RKO (cell line): ENCODE measurements at regions not wholly inside any gene's neighbourhood (a gene's known extent, or its start where the extent isn't known, plus 50 kb on each side); places are given as distances from the start of the nearest gene placed in this dataset.

ENCODE experiments used
- DNase-seq: peaks from one replicate; pipeline ENCODE4 v3.0.0-alpha.2; 2016; ENCODE audit warnings: low spot score

DNA sequence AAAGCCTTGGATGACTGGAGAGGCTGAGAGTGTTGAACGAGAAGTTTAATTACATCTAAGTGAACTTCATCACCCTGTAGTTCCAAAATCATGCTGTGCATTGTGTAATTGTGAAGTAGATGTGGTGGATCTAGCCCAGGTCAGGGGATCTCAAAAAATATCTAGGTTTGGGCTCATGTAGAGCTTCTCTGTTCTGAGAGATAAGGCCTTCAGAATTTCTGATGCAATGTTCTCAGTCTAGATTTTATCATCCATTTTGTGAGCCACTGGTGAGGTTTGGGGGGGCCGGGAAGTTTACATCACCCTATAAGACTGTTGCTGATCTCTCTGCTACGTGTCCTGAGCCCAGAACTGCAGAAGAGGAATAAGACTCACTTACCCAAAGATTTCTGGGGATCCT is 719.4 kb downstream of the SOCS6 start:
- DNase-seq = no peak

DNA sequence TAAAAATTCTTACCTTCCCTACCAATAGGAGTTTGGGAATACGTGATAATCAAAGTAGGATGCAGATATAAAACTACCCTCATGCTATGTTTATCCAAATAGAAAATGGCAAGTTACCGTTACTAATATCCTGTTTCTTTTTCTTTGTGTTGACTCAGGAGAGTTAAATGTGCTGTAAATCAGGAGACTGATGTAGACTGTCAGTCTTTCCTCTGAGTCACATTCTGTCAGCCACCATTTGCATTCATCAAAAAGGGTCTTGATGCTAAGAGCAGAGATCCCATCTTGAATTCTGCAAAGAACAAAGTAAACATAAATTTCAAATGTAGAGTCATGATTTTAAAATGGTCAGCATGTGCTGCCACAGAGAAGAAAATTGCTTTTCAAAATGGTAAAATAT is 712.8 kb downstream of the SOCS6 start:
- DNase-seq = peak; percentile 12

DNA sequence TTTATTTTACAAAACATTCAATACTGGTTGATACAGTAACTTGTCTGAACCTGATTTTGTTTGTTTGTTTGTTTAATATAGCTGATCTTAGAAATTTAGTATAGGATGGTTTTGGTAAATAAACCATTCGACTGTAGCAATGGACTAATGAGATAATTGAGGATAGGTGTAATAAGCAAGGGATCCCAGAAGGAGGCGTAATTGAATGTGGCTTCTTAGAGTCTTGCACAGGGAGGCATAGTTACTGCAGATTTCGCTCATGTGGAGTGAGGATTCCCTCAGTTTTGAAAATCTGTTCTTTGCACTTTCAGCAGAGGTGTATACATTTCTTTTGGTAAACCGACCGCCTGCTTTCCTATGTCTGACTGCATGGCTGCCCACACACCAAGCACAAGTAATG is 709.6 kb downstream of the SOCS6 start:
- DNase-seq = no peak

DNA sequence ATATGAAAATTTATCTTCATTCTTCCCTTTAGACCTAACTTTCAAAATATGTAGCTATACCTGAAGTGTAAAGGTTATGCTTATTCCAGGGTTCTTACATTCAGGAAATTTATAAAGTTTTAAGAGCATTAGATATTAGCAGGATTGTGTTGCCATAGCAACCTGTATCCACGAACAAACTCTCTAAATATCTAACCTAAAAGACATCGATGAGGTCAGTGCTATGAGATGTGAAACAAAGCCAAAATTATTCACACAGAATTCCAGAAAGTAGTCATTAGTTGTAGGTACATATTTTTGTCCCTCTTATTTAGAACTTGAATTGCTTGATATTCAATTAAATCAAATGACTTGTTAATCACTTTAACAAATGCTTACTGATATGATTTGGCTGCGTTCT is 705.3 kb downstream of the SOCS6 start:
- DNase-seq = no peak

DNA sequence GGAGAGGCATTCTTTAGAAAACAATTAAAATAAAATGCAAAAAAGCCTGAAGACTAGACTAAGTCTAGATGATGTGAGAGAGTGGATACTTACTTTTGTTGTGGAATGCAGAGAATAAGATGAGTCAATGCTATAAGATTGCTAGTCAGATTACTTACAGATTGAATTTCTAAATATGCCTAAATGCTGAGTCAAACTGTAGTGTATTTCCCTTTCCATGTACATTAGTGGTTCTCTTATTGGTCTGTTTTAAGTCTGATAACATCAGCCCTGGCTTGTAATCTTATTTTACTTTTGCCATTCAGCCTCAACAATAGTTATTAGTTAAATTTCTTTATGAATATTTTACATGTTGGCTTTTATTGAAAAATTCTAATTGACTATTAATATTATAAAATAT is 702.7 kb downstream of the SOCS6 start:
- no peak for DNase-seq

DNA sequence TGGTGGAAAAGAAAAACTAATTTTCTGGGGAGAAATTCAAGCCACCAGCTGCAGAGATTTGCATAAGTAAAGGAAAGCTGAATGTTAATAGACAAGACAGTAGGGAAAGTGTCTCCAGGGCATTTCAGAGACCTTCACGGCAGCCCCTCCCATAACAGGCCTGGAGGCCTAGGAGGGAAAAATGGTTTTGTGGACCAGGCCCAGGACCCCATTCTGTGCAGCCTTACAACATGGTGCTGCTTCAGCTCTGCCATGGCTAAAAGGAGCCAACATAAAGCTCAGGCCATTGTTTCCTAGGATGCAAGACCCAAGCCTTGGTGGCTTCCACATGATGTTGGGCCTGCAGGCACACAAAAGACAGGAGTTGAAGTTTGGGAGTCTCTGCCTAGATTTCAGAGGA is 697.1 kb downstream of the SOCS6 start:
- DNase-seq = no peak

DNA sequence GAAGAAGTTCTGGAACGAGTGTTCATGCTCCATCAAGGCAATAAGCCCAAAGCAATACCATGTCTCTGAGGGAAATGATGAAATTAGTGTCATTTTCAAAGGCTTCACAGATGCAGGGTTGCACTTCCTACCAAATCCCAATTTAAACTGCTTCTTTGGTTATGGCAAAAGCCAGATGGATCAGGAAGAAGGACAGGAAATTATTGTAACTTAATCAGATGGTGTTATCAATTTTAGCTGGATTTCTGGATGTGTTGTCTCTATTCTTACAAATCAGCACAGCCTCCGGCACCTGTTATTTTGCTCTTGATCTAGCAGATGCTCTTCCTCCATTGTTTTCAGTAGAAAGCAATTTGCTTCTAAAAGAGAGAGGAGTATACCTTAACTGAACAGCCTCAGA is 693.4 kb downstream of the SOCS6 start:
- DNase-seq = no peak

DNA sequence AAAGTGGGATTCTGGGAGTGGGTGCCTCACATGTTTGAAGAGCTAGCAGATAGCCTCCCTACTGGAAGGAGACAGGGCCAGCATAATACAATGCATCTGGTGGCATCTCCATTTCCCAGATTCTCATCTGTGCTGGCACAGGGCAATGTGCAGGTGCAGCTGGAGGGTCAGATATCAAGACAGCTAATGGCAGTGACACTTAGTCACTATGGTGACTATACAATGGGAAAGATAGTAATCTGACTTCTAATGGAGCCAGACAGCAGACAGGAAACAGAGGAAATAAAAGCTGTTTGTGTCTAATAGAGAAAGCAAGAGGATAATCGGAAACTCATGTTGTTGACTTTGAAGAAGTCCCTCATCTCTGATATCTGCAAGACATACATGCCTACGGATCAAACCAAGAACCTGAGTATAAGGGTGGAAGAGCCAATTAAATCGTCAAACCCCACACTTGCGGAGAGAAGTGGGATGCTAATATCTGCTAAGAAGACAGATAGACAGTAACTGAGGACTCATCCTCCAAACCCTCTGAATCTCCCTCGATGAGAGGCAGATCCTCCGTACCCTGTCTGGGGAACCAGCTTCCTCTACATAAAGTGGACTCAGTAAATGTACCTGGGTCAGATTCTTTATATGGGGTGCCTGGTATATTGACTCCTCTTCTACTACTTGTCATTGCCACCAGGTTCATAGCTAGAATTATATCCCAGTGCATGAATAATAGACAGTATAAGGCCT is 692.7 kb downstream of the SOCS6 start:
- DNase-seq = no peak

DNA sequence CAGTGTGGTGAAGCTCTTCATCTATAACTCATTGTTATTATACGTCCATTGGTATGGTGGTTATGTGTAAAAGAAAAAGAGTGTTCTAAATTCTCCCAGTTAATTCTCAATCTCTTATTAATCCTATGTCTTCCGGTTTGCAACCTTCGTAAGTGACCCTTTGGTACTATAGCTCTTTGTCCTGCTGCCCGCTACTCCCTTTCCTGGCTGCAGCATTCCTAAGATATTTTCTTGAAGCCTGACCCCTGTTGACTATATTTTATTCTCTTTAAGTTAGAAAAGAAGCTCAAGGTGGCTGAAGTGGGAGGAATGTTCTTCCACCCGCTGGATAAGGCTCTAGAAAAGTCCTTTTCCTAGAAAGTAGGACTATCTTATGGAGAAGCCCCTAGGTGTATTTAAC is 684.8 kb downstream of the SOCS6 start:
- no peak for DNase-seq

DNA sequence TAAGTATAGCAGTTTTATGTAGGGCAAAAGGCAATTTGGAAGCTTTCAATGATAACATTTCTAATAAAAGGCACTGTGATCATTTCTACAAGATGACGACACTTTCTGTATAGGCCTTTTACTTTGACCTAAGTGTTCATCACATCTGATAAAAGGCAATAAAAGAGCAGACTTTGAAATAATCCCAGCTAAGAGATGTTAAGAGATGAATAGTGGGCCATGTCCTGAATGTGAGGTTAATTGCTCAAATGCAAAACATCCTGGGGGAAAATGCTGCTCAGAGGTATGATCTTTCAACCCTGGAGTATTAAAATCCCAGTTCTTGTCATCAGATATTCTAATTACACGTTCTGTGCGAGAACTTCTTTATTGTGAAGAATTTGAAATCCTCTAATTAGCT is 677.6 kb downstream of the SOCS6 start:
- DNase-seq = no peak

DNA sequence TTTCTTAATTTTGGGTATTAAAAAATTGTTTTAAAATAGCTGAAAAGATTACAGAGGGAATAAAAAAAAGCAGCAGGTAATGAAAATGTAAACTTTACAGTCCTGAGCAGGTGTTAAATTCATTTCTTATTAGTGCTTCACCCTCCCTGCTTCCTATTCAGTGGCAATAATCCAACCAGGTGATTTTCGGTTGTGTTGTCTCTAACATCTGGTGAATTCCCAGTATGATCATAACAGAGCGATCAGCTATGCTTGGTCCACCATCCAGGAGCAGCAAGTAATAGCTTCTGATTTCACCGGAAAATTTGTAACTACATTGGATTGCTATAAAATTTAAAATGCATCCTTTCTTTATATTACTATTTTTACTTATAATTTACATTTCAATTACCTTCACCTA is 673.1 kb downstream of the SOCS6 start:
- DNase-seq = no peak

DNA sequence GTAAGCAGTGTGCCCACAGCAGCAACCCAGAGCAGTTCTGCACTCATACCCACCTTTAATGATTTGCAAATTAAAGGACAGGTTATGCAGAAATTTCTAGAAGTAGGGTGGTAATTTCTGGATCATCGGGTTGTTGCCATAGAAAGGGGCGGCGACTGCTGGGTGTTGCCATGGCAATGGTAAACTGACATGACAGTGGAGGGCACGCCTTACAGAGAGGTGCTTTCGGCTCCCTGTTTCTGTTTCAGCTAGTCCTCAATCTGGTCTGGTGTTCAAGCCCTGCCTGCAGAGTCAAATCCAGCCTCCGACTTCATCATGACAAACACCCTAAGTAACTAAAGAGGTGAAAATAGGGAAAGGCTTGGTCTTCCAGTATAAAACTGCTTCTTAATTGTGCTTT is 667.7 kb downstream of the SOCS6 start:
- no peak for DNase-seq

DNA sequence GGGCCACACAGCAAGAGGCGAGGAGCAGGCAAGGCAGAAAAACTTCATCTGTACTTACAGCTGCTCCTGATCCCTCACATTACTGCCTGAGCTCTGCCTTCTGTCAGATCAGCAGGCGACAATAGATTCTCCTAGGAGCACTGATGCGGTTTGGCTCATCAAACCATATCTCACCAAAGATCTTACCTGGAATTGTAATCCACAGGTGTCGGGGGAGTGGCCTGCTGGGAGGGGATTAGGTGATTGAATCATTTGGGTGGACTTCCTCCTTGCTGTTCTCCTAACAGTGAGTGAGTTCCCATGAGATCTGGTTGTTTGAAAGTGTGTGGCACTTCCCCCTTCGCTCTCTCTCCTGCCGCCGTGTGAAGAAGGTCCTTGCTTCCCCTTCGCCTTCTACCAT is 647.3 kb downstream of the SOCS6 start:
- no peak for DNase-seq

DNA sequence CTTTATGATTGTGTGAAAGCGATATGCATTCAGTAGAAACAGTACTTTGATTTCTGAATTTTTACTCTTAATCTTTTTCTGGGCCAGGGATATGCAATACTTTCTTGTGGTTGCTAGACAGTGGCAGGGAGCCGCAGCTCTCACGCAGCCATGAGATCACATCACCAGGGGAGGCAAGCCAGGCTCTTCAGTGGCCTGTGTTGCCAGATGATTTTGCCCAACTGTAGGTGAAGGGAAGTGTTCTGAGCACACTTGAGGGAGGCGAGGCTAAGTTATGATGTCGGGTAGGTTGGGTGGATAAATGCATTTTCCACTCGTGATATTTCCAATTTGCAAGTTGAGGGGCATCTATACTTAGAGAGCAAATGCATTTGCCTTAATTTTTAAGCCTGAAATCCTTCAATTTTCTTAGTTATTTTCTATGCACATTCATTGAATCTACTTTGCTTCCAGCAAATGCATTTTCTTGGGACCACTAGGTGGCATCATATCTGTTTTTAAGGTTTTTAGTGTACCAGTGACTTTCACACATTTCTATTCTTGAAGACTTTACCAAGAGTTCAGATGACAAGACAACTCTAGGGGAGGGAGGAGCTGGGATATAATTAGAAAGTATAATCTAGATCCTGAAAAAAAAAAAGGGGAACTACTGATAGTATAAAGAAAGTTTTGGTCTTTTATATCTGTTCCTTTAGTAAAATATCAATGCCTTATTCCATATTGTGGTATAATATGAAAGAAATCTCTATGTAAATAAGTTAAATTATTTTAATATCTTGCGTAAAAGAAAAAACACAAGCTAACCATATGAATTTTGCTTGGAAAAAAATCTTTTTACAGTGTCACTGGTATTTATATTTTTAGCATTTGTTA is 643.3 kb downstream of the SOCS6 start:
- DNase-seq = peak; percentile 65

DNA sequence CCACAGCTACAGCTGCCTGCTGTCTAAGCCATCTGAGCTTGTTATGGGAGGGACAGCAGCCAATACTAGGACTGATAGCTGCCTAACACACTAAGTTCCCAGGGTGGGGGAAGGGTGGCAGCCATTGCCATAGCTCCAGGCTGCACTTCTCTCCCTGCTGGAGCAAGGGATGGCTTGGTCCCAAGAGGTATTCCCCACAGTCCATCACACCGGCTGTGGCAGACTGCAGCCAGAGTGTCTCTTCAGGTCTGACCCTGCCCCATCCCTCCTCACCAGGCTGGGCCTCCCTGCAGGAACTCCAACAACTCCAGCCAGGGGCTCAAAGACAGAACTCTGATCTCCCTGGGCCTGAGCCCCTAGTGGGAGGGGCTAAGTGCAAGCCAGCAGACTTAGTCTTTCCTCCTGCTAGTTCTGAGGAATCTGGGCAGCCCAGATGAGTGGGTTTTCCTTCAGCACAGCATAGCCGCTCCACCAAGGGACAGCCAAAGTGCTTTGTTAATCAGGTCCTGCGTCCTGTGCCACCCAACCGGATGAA is 632.1 kb downstream of the SOCS6 start:
- DNase-seq = no peak

DNA sequence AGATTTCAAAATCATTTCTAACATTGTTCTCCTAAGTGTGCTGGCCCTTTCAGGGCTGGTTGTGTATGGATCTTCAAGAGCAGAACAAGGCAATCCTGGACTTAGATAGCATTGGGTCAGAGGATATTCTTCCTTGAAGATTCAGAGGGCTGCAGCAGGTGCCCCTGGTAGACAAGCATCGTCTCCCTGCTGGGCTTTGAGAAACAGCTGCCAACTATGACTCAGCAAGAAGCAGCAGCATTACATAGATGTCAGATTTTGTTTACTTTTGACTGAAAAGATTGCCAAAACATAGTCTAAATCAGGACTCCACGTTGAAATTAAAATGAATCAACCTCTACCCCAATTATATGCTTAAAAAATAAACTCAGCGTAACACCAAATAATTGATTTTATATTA is 618.8 kb downstream of the SOCS6 start:
- DNase-seq = peak; percentile 3

DNA sequence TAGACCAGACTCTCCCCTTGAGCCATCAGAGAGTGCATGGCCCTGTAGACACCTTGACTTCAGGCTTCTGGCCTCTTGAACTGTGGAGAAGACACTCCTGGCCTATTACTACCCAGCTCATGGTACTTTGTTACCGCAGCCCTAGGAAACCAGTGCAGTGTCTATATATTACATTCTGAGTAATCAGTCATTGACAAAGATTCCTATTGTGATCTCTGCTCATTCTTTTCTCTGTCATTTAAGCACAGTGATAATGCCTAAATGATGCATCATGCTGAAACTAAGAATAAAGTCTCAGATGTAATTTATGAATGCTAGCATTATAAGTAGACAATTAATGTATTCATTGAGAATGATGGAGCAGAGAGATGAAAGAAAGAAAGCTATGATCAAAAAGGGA is 603.5 kb downstream of the SOCS6 start:
- DNase-seq = no peak

DNA sequence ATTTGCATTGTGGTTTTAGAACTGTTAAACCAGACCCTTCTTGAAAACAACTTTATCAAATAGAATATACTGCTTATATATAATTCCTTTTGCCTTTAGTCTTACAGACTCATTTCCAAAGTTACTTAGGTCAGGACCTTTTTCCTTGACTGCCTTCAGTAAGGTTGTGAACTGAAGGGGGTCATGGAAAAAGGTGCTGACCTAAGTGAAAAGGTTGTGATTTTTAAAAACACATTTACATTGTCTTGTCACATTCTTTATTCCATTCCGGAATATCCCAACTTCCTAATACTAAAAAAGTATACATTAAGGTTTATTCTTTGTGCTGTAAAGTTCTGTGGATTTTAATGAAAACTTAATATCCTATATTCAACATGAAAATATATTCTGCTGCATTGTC is 581.4 kb downstream of the SOCS6 start:
- no peak for DNase-seq

DNA sequence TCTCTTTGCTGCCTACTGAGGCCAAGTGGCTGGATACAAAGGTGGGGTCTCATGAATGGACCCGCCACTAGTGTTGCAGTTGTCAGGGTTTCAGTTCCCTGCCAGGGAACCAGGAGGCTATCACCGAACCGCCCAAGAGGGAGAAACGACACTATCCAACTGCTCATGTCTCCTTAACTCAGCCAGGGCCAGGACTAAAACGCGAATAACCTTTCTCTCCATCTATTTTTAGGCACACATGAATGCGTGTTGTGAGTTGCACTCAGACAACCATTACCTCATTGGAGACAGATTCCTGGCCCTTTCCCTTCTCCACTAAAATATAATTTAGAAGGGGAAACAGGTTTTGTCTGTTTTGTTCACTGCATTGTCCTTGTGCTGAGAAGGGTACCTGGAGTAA is 559.5 kb downstream of the SOCS6 start:
- no peak for DNase-seq

DNA sequence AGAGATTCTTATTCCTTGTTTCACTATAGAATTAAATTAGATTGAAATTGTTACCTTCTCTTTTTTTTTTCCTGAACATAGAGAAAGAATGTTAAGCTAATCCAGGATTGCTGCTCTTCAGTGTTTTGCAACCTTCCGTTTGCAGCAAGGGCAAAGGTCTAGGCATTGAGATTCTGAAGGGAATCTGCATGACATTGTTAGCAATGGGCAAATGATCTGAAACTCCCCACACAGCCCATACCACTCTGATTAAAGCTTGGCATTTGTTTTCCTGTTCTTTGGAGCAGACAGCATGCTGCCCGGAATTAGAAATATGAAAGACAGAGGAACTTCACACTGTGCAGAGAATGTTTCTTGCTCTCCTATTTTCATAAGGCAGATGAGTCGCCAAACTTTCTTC is 551.8 kb downstream of the SOCS6 start:
- no peak for DNase-seq

DNA sequence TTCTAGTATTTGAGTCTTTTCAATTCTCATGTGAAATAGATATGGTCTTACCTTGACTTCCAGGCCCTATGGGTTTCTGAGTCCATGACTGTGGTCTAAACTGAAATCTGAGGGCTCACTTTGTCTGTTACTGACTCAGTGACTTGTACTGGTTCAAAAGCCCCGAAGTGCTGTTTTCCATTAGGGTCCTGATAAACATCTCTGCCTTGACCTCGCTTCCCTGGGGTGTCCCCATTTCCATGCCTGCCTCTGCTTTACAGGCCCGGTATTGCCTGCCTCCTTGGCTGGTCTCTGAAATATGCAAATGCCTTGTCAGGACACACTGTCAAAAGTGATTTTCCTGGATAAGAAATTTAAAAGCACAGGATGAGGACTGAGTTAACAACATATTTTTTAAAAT is 538.8 kb downstream of the SOCS6 start:
- no peak for DNase-seq

DNA sequence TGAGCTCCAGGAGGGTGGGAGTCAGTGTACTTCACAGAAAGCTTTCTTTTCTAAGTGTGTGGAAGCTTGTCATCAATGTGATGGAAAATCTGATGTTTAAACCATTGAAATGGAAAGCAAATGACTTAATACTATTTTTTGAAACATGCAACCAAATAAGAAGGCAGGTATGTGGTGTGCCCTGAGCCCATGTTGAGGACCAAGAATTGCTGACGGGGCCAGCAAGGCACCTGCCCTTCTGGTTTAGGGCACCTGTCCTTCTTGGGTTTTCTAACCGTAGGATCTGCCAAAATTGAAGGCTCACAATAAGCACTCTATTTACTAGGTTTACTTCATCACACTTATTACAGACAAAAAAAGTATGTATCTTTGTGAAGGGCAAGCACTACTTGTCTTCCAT is 537.7 kb downstream of the SOCS6 start:
- no peak for DNase-seq

DNA sequence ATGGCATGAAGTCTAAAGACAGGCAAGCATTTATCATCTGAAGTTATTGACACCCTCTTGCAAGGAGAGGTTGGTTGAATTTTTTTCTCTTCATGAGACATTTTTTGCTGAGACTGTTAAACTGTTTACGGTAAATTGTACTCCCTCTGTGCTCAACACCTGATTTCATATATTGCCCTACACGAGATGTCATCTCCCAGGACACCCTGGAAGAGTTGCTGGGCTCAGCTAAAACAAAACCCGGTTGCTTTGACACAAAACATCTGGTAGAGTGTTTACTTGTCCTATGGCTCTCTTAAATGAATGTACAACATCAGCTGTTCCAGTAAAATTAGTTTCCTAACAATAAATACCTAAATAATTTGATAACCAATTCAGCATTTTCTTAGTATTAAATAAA is 533.8 kb downstream of the SOCS6 start:
- no peak for DNase-seq
